ENCODE measurements at regions not wholly inside any gene's neighbourhood (a gene's known extent, or its start where the extent isn't known, plus 50 kb on each side); places are given as distances from the start of the nearest gene placed in this dataset.

DNA sequence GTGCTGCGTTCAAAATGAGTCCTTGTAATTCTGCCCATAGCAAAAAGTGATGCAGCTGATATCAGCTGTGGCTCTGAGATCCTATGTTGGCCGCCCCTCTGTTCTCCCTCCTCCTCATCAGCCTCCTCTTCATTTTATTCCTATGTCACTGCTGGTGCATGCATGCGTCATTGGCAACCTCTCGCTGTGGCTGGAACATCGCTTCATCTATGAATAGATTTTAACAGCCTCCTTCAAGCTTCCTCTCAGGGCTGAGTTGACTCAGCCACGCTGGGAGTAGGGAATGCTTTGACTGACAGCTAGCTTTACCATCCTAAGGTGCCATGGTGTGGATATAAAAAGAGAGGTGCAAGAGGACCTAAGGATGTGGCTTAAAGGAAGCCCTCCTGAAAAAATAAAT, 303.5 kb downstream of the PLK2 start:
- TF ChIP-seq EZH2 (IDR thresholded peaks at IDR 0.05; ENCODE audit: borderline replicate concordance, low read depth, low read length, poor library complexity, severe bottlenecking) = no peak
- TF ChIP-seq, protein P1, sequence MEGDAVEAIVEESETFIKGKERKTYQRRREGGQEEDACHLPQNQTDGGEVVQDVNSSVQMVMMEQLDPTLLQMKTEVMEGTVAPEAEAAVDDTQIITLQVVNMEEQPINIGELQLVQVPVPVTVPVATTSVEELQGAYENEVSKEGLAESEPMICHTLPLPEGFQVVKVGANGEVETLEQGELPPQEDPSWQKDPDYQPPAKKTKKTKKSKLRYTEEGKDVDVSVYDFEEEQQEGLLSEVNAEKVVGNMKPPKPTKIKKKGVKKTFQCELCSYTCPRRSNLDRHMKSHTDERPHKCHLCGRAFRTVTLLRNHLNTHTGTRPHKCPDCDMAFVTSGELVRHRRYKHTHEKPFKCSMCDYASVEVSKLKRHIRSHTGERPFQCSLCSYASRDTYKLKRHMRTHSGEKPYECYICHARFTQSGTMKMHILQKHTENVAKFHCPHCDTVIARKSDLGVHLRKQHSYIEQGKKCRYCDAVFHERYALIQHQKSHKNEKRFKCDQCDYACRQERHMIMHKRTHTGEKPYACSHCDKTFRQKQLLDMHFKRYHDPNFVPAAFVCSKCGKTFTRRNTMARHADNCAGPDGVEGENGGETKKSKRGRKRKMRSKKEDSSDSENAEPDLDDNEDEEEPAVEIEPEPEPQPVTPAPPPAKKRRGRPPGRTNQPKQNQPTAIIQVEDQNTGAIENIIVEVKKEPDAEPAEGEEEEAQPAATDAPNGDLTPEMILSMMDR (conservative IDR thresholded peaks at IDR 0.05; ENCODE audit: low read depth, low read length) = no peak
